Prostate gland (tissue), 2 donors: ENCODE measurements at regions not wholly inside any gene's neighbourhood (a gene's known extent, or its start where the extent isn't known, plus 50 kb on each side); places are given as distances from the start of the nearest gene placed in this dataset.

Experiments used
- DNase-seq: peaks from one replicate; pipeline ENCODE4 v3.0.0-alpha.2; 2019; ENCODE audit warnings: low spot score
- H3K27ac ChIP-seq, 2 donors: fragments of 200-600 bp; sonication (generic); 2 replicates each; pipeline ENCODE4 v1.5.1; 2017 to 2019
- H3K27me3 ChIP-seq: fragments of 200-600 bp; sonication (generic); replicated peaks from 2 replicates; pipeline ENCODE4 v1.5.1; 2019; ENCODE audit not compliant: insufficient read depth
- H3K36me3 ChIP-seq, 2 donors: fragments of 200-600 bp; sonication (generic); 1 replicate in 1 of 2; 2 replicates in 1 of 2; pipeline versions ENCODE4 v1.5.1 to v1.8.1; 2017 to 2019
- H3K4me1 ChIP-seq: fragments of 200-600 bp; sonication (generic); replicated peaks from 2 replicates; pipeline ENCODE4 v1.5.1; 2019
- H3K4me3 ChIP-seq, 2 donors: fragments of 200-600 bp; sonication (generic); 2 replicates each; pipeline ENCODE4 v1.5.1; 2017 to 2019
- H3K9me3 ChIP-seq: fragments of 200-600 bp; sonication (generic); 2 replicates; pipeline ENCODE4 v1.5.1; 2017
- POLR2A ChIP-seq: fragments of 450-650 bp; IDR thresholded peaks from one replicate; pipeline ENCODE4 v1.6.1; 2016; ENCODE audit warnings: antibody characterized with exemption, mild to moderate bottlenecking
- POLR2AphosphoS5 ChIP-seq: sonication (generic); formaldehyde crosslinking; IDR thresholded peaks from one replicate; pipeline ENCODE4 v1.6.1; 2017; ENCODE audit warnings: antibody characterized with exemption
- WGBS: methylation state at CpG from one replicate; pipeline ENCODE4 v1.1.5; 2018; 5-methylcytosine and 5-hydroxymethylcytosine counted together
- intact Hi-C: fragments of 100-400 bp; cut with DNase I; formaldehyde crosslinking; loops from one replicate; pipeline ENCODE4 v1.14.2; 2022
- TF ChIP-seq, protein P1 (sequence below), 4 experiments: fragments of 200-600 bp in 2 of 4; fragments of 450-650 bp in 2 of 4; sonication (generic) in 2 of 4; IDR thresholded peaks; 1 replicate in 3 of 4; 2 replicates in 1 of 4; pipeline ENCODE4 v1.5.1; 2016 to 2019; ENCODE audit warnings: antibody characterized with exemption in 4 of 4, mild to moderate bottlenecking in 2 of 4, moderate library complexity in 2 of 4

DNA sequence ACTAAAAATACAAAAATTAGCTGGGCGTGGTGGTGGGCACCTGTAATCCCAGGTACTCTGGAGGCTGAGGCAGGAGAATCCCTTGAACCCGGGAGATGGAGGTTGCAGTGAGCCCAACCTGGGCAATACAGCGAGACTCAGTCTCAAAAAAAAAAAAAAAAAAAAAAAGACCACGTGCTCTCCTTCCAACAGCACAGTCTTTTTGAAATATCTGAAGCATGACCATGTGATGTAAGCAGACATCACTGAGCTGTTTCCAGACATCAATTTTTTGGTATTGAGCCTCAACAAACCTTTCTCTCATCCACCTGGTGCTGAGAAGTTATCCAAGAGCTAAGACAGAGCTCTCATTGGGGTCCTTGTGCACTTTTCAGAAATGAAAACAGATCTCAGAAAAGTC, 249.2 kb downstream of the FOXA2 start:
- TF ChIP-seq, protein P1, sequence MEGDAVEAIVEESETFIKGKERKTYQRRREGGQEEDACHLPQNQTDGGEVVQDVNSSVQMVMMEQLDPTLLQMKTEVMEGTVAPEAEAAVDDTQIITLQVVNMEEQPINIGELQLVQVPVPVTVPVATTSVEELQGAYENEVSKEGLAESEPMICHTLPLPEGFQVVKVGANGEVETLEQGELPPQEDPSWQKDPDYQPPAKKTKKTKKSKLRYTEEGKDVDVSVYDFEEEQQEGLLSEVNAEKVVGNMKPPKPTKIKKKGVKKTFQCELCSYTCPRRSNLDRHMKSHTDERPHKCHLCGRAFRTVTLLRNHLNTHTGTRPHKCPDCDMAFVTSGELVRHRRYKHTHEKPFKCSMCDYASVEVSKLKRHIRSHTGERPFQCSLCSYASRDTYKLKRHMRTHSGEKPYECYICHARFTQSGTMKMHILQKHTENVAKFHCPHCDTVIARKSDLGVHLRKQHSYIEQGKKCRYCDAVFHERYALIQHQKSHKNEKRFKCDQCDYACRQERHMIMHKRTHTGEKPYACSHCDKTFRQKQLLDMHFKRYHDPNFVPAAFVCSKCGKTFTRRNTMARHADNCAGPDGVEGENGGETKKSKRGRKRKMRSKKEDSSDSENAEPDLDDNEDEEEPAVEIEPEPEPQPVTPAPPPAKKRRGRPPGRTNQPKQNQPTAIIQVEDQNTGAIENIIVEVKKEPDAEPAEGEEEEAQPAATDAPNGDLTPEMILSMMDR (IDR thresholded peaks at IDR 0.05): no peak
- no peak for TF ChIP-seq POLR2AphosphoS5
- TF ChIP-seq POLR2A: no peak
- Histone ChIP-seq H3K36me3 (no peaks in the 10 kb centered on the region), H3K4me3 (no peak overlapping the region), H3K4me1 (no peaks in the 10 kb centered on the region), H3K27ac (no peak overlapping the region), H3K9me3 (no peaks in the 10 kb centered on the region), H3K27me3 (no peaks in the 10 kb centered on the region)
- WGBS: 67% methylated on average over 4 of the region's 4 CpGs
- intact Hi-C loops: loop anchor here (10.0 kb wide), 1 partner anchor 1010 kb away; no protein-coding TSS in a partner anchor
- DNase-seq: no peak

DNA sequence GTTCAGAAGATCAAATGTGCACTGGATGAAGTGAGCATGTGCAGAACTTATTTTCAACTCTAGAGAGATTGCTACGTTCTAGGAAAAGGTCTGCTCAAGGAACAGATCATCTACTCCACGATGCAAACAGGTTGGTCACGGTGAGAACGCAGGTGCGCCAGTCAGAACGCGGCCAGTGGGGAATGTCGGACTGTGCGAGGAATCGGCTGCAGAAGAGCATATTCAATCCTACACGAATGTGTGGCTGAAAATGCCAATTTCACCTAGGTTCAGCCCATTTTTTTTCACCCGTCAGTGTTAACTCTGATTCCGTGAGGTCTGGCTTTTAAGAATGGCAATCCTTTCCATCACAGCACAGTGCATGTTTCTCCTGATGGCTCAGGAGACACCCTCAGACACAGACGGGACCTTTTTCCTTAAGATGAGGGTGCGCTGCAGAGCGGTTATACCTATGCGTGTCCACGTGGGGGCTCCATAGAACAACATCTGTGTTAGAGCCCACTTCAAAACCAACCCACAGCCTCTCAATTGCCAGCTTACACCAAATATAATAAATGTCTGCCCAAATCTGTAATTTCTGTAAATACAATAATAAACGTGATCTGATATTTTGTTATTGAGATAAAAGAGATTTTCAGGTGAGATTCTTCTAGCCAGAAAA, 250.4 kb downstream of the FOXA2 start:
- peak; percentile 42 for DNase-seq
- intact Hi-C loops: loop anchor here (10.0 kb wide), 1 partner anchor 1011 kb away; no protein-coding TSS in a partner anchor
- Histone ChIP-seq H3K4me3 (no peak overlapping the region), H3K9me3 (no peaks in the 10 kb centered on the region), H3K27me3 (no peaks in the 10 kb centered on the region), H3K27ac (no peak overlapping the region), H3K4me1 (no peaks in the 10 kb centered on the region), H3K36me3 (no peaks in the 10 kb centered on the region)
- WGBS: 43% methylated on average over 19 of the region's 19 CpGs
- TF ChIP-seq, protein P1 (IDR thresholded peaks at IDR 0.05): peak in 3 of 4 experiments; percentile 45 to 65 (median 55)
- TF ChIP-seq POLR2AphosphoS5: no peak

DNA sequence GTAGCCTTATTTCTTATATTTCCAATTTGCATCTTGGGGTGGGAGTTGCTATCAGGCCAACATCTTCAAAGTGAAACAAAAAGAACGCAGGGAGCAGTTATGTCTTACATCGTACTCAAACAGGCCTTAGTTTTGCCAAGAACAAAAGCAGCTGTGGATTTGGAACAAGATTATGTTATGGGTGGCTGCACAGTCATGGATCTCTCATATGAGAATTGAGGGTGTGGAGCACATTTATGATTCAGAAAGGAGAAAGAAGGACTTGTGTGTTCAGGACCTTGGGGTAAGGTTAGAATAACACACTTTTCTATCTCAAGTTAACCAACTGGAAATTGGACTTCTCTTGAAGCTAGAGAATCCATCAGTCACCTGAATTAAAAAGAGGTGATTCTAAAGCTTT, 259.9 kb downstream of the FOXA2 start:
- TF ChIP-seq POLR2A (no peak), POLR2AphosphoS5 (no peak)
- TF ChIP-seq, protein P1 (IDR thresholded peaks at IDR 0.05): no peak
- Histone ChIP-seq H3K9me3 (no peaks in the 10 kb centered on the region), H3K4me3 (no peak overlapping the region), H3K4me1 (no peaks in the 10 kb centered on the region), H3K36me3 (no peaks in the 10 kb centered on the region), H3K27me3 (no peaks in the 10 kb centered on the region), H3K27ac (no peak overlapping the region)
- 35% methylated on average over 2 of the region's 2 CpGs for WGBS
- DNase-seq: no peak
- intact Hi-C loops: no loop called here

DNA sequence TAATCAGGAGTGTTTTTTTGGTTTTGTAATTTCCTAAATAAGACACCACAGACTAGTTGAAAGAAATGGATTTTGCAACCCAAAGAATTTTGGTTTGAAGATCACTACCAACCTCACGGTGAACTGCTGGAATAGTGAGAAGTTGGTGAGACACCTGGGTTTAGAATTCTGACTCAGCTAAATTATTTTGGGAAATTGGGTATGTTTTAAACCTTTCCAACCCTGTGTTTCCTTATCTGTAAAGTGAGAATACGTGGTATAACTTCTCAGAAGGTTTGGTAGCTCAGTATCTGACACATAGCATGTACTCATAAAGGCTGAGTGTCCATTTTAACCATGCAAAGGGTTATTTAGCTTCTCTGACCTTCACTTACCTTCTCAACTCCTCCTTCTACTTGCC, 261.9 kb downstream of the FOXA2 start:
- TF ChIP-seq POLR2A (no peak), POLR2AphosphoS5 (no peak)
- TF ChIP-seq, protein P1 (IDR thresholded peaks at IDR 0.05): no peak
- Histone ChIP-seq H3K36me3 (no peaks in the 10 kb centered on the region), H3K27ac (no peak overlapping the region), H3K9me3 (no peaks in the 10 kb centered on the region), H3K4me3 (no peak overlapping the region), H3K27me3 (no peaks in the 10 kb centered on the region), H3K4me1 (no peaks in the 10 kb centered on the region)
- intact Hi-C loops: no loop called here
- 47% methylated on average over 2 of the region's 2 CpGs for WGBS
- DNase-seq: no peak

DNA sequence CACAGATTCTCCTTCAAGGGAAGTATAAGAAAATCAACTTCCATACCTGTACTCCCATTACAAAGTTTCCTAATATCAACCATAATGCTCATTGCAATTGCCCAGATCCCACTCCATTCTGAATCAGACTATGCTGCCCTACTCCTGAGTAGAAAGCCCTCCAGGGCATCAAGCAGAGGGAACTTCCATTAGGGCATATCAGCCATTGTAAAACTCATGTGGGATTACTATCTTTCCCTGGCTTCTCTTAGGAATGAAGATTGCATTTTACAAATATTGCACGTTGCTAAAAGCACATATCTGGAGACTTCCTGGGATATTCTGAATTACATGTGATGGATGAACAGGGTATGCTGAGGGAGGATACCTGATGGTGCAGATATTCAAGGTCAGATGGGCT, 263.2 kb downstream of the FOXA2 start:
- intact Hi-C loops: no loop called here
- Histone ChIP-seq H3K4me3 (no peak overlapping the region), H3K27ac (no peak overlapping the region), H3K27me3 (no peaks in the 10 kb centered on the region), H3K36me3 (no peaks in the 10 kb centered on the region), H3K4me1 (no peaks in the 10 kb centered on the region), H3K9me3 (no peaks in the 10 kb centered on the region)
- DNase-seq: no peak
- TF ChIP-seq POLR2A (no peak), POLR2AphosphoS5 (no peak)
- TF ChIP-seq, protein P1 (IDR thresholded peaks at IDR 0.05): no peak
- WGBS: 82% methylated on average over 1 of the region's 1 CpG
